Esophagus squamous epithelium (tissue), 4 donors: ENCODE measurements at regions not wholly inside any gene's neighbourhood (a gene's known extent, or its start where the extent isn't known, plus 50 kb on each side); places are given as distances from the start of the nearest gene placed in this dataset.

Source experiments
- CTCF ChIP-seq, 6 experiments: fragments of 450-650 bp in 4 of 6; fragments of 200-600 bp in 2 of 6; sonication (generic) in 2 of 6; IDR thresholded peaks; one replicate each; pipeline ENCODE4 v1.5.1; 2016 to 2019; ENCODE audit warnings: antibody characterized with exemption in 6 of 6, mild to moderate bottlenecking in 4 of 6, moderate library complexity in 4 of 6
- POLR2A ChIP-seq, 4 donors: fragments of 450-650 bp; IDR thresholded peaks; one replicate each; pipeline ENCODE4 v1.6.1; 2017; ENCODE audit warnings: antibody characterized with exemption in 4 of 4, mild to moderate bottlenecking in 4 of 4, moderate library complexity in 3 of 4

- TF ChIP-seq CTCF (IDR thresholded peaks at IDR 0.05) (no peak), POLR2A (IDR thresholded peaks at IDR 0.05) (no peak)
Measured at GRCh38 chr22:27073601-27074425, 416.4 kb downstream of the MIAT start.
